Neural progenitor cell (in vitro differentiated cells): ENCODE measurements at regions not wholly inside any gene's neighbourhood (a gene's known extent, or its start where the extent isn't known, plus 50 kb on each side); places are given as distances from the start of the nearest gene placed in this dataset.

Source experiments
- CTCF ChIP-seq: fragments of 200-600 bp; sonication (generic); IDR thresholded peaks from 2 replicates; pipeline ENCODE4 v1.5.1; 2017; ENCODE audit warnings: antibody characterized with exemption, mild to moderate bottlenecking
- EZH2 ChIP-seq: fragments of 200-600 bp; sonication (generic); IDR thresholded peaks from 2 replicates; pipeline ENCODE4 v1.6.1; 2017; ENCODE audit warnings: antibody characterized with exemption, mild to moderate bottlenecking, moderate library complexity

GRCh38 chr16:9280069-9280466 is 188.6 kb downstream of the HAPSTR1 start:
- TF ChIP-seq CTCF = no peak
- no peak for TF ChIP-seq EZH2
